Mucosa of rectum (tissue), 2 donors: ENCODE measurements at regions not wholly inside any gene's neighbourhood (a gene's known extent, or its start where the extent isn't known, plus 50 kb on each side); places are given as distances from the start of the nearest gene placed in this dataset.
A peak's percentile ranks its signal among the peaks of the same experiment; 100 is the strongest.

ENCODE experiments used
- H3K27ac ChIP-seq, 2 donors: one replicate each; pipeline ENCODE4 v1.7.0; 2013; ENCODE audit warnings: inconsistent platforms in 2 of 2, low read depth in 2 of 2, low read length in 2 of 2
- H3K27me3 ChIP-seq, 2 donors: one replicate each; pipeline ENCODE4 v1.7.0; 2013; ENCODE audit warnings: low read length in 2 of 2; ENCODE audit not compliant: control insufficient read depth in 2 of 2, insufficient read depth in 2 of 2
- H3K36me3 ChIP-seq, 2 donors: one replicate each; pipeline ENCODE4 v1.7.0; 2013; ENCODE audit warnings: low read length in 2 of 2; ENCODE audit not compliant: control insufficient read depth in 2 of 2, insufficient read depth in 2 of 2
- H3K4me1 ChIP-seq, 2 donors: one replicate each; pipeline ENCODE4 v1.7.0; 2013; ENCODE audit warnings: low read length in 2 of 2, mild to moderate bottlenecking in 1 of 2; ENCODE audit not compliant: control insufficient read depth in 2 of 2, insufficient read depth in 2 of 2
- H3K4me3 ChIP-seq, 2 donors: one replicate each; pipeline ENCODE4 v1.7.0; 2013; ENCODE audit warnings: low read length in 2 of 2
- H3K9ac ChIP-seq, 2 donors: one replicate each; pipeline ENCODE4 v1.7.0; 2013; ENCODE audit warnings: low read length in 2 of 2, low read depth in 1 of 2, mild to moderate bottlenecking in 1 of 2
- H3K9me3 ChIP-seq, 2 donors: one replicate each; pipeline ENCODE4 v1.7.0; 2013; ENCODE audit warnings: low read length in 2 of 2; ENCODE audit not compliant: control insufficient read depth in 2 of 2
- donor health status: healthy.
- donor health status: Normal muscosa, but diverticular disease.

DNA sequence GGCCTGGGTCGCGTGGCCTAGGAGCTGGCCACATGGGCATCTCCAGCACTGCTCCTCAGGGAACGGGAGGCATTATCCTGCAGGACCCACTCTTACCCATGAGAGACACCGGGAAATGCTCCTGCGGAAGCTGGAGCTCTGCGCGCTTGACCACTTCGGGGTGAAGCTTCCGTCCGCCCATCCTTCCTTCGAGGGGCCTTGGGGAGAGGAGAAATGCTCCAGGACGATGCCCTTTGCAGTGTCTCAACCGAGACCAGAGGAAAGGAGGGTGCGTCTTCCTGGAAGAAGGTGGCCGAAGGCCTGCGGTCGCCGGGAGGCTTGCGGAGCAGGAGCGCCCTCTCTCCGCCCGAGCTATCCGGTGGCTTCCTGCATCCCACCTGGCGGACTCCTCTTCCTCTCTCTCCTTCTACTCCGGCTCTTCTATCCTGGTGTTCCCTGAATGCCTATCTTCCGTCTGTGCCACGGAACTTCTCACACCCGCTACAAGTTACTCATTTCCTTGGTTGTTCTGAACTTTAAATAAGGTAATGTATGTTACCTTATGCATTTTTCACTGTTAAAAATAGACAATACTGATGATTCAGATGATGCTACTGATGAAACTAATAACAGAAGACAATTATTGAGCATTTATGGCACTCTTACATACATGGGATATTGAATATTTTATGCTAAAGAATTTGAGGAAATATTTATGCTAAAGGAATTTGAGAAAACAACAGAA is 91.4 kb downstream of the PRKAB2 start:
- H3K4me1 ChIP-seq = peaks cover 11 to 16% of the 10 kb centered on the region in 2 donors
- no peaks in the 10 kb centered on the region for H3K36me3 ChIP-seq
- peak overlapping the region in 1 of 2 donors; percentile 20 for H3K4me3 ChIP-seq
- peaks cover 53 to 57% of the 10 kb centered on the region in 2 donors for H3K27me3 ChIP-seq
- no peak overlapping the region for H3K9ac ChIP-seq
- H3K27ac ChIP-seq = no peak overlapping the region
- H3K9me3 ChIP-seq = no peaks in the 10 kb centered on the region

DNA sequence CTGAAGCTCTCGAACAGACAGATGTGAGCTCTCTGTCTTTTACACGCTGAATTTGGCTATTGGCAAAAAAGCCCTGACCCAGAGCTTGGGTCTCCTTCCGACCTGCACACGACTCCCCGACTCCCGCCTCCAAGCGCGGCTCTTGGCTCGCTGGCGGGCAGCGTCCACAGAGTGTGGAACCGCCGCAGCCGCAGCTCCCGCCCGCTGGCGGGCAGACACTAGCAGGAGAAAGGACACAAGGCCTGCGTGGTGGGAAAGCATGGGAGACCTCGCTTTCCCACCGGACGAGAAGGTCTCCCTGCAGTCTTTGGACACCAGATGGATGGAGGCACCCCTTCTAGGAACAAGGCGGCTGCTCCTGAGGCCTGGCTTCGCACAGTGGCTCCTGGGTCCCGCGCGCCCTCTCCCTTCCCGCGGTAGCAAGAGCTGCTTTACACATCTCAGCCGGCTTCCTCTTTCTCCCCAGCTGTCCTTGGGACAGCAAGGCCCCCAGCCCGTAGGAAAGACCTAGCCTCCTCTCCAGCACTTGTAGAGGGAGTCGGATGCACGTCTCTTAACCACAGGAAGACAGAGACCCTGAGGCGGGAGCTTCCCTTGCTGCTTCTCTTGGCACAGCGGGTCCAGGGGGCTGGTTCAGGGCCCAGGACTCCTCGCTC is 92.1 kb downstream of the PRKAB2 start:
- H3K27me3 ChIP-seq = peaks cover 53 to 60% of the 10 kb centered on the region in 2 donors
- H3K9ac ChIP-seq = no peak overlapping the region
- H3K36me3 ChIP-seq = no peaks in the 10 kb centered on the region
- peaks cover 11 to 16% of the 10 kb centered on the region in 2 donors for H3K4me1 ChIP-seq
- H3K27ac ChIP-seq = no peak overlapping the region
- no peaks in the 10 kb centered on the region for H3K9me3 ChIP-seq
- H3K4me3 ChIP-seq = peak overlapping the region in 1 of 2 donors; percentile 11

DNA sequence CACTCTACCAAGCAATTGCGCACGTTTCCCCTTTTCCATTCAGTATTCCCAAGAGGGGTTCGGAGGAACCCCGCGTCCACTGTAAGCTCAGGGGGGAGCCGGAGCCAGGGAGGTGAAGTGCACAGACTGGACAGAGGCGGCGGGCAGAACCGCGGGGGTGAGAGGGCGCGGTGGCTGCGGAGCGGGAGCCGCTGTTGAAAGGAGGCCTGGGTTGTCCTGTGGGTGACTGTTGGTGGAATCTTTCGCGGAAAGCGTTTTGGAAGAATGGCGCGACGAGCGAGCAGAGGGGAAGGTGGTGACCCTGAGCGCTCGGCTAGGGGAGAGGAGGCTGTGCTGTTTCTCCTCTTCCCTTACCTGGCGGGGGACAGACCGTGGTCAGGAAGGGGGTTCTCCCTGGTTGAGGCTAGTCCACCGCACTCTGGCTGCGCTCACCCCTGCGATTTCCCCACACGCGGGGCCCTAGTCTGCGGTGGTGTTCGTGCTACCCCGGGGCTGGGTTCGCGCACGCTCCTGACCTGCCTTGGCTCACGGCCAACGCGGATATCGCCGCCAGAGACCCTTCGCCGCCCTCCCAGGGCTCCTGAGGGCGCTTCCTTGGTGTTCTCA is 92.8 kb downstream of the PRKAB2 start:
- Histone ChIP-seq H3K4me3 (peak overlapping the region in 1 of 2 donors; percentile 11), H3K36me3 (no peaks in the 10 kb centered on the region), H3K27ac (no peak overlapping the region), H3K9ac (no peak overlapping the region), H3K4me1 (peaks cover 7 to 12% of the 10 kb centered on the region in 2 donors), H3K9me3 (no peaks in the 10 kb centered on the region), H3K27me3 (peaks cover 56 to 63% of the 10 kb centered on the region in 2 donors)

DNA sequence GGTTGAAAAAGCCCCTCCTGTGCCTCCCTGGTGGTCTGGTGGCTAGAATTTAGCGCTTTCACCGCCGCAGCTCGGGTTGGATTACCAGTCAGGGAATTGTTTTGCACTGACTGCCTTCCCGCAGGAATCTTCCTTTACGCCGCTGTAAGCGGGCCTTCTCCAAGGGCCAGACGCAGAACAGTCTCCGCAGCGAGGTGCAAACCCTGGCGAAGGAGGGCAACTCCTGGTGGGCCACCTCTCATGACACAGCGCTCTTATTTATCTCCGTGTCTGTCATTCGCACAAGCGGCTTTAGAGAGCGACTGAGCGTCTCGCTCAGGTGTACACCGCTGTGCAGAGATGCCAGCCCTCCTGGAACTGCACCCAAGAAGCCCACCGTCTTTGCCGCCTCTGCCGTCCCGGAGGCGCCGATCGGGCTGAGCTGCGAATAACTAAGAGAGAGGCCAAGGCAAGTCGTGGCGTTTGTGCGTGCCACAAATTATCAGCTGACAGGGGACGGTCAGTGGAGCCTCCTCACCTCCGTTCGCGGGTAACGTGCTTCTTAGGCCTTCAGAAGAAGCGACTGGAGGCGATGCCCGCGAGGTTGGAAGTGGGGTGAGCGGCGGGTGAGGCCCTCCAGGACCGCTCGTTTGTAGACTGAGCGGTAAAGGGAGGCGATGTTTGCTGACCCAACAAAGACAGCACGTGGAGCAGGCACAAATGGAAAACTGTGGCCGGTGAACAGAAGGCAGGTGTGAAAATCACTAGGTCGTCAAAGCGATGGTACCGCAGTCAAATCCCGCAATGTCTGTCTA is 93.5 kb downstream of the PRKAB2 start:
- Histone ChIP-seq H3K27me3 (peaks cover 58 to 66% of the 10 kb centered on the region in 2 donors), H3K4me1 (peaks cover 5% of the 10 kb centered on the region in 2 donors)

DNA sequence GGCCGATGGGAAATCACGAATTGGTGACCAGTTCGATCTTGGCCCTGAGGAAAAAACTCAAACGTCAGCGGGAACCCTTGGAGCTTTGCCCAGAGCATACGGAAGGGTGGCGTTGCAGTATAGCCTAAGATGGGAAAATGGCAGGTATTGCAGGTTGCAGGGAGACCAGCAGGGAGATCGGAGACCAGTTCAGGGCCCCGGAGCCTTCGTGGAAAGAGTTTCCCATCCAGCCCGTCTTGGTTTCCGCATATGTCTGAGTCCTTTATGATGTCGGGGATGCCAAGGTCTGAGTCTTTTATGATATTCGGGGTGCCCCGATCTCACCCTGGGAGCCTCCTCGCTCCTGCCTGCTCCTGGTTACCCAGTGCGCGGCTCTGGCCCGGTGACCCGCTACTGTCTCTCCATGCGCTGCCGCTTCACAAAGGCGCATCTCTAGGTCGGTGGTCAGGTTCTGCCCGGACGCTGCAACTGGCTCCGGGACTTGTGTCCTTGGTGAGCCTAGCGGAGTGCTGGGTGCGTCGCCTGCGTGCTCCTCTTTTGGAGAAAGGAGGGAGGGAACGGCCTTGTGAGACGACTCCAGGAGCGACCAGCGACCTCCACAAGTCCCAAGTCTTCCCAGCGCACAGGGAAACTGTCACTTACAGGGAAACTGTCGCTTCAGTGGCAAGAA is 94.2 kb downstream of the PRKAB2 start:
- Histone ChIP-seq H3K9me3 (no peaks in the 10 kb centered on the region), H3K9ac (no peak overlapping the region), H3K36me3 (no peaks in the 10 kb centered on the region), H3K4me3 (no peak overlapping the region), H3K4me1 (peaks cover 3 to 4% of the 10 kb centered on the region in 2 donors), H3K27me3 (peaks cover 58 to 64% of the 10 kb centered on the region in 2 donors), H3K27ac (no peak overlapping the region)

More for the DNA sequence above, 93.5 kb downstream of the PRKAB2 start:
- Histone ChIP-seq H3K27ac (no peak overlapping the region), H3K9ac (no peak overlapping the region), H3K9me3 (no peaks in the 10 kb centered on the region), H3K4me3 (no peak overlapping the region), H3K36me3 (no peaks in the 10 kb centered on the region)

DNA sequence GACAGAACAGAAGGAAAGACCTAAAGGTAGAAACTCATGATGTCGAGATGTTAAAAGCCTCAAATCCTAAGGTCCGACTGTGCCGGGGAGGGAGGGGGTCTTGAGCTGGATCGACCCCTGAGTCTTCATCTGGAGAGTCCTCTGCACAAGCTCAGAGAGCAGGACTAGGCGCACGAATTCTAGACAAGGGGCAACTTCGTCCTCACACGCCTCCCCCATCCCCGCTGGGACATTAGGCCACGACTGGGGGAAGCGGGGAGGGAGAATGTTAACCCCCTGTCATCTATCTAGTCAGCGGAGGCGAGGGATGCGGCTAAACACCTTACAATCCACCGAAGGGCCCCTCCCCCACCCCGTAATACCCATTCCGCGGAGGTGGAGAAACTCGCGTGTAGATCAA is 94.7 kb downstream of the PRKAB2 start:
- H3K9me3 ChIP-seq = no peaks in the 10 kb centered on the region
- H3K36me3 ChIP-seq = no peaks in the 10 kb centered on the region
- no peak overlapping the region for H3K4me3 ChIP-seq
- H3K9ac ChIP-seq = no peak overlapping the region
- H3K4me1 ChIP-seq = peaks cover 3 to 4% of the 10 kb centered on the region in 2 donors
- peaks cover 60 to 64% of the 10 kb centered on the region in 2 donors for H3K27me3 ChIP-seq
- no peak overlapping the region for H3K27ac ChIP-seq

DNA sequence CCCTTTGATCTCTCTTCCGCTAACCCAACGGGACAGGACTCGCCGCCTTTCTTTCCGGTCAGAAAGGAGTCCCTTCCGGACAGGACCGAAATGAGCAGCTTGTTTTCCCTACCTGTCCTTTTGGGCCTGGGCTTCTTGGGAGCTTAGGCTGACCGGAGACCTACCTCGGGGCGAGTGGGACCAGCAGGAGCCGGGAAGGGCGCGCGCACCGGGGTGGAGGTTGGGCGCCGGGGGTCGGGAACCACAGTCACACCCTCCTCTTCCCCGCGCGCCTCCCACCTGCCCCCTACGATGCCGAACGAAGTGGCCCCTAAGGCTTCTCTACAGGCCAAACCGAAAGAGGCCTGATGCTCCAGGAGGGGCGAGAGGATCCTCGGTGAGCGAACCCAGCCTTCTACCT is 95.2 kb downstream of the PRKAB2 start:
- H3K36me3 ChIP-seq = no peaks in the 10 kb centered on the region
- H3K9me3 ChIP-seq = no peaks in the 10 kb centered on the region
- H3K27ac ChIP-seq = no peak overlapping the region
- no peak overlapping the region for H3K4me3 ChIP-seq
- no peak overlapping the region for H3K9ac ChIP-seq
- peaks cover 3 to 4% of the 10 kb centered on the region in 2 donors for H3K4me1 ChIP-seq
- peaks cover 57 to 61% of the 10 kb centered on the region in 2 donors for H3K27me3 ChIP-seq

DNA sequence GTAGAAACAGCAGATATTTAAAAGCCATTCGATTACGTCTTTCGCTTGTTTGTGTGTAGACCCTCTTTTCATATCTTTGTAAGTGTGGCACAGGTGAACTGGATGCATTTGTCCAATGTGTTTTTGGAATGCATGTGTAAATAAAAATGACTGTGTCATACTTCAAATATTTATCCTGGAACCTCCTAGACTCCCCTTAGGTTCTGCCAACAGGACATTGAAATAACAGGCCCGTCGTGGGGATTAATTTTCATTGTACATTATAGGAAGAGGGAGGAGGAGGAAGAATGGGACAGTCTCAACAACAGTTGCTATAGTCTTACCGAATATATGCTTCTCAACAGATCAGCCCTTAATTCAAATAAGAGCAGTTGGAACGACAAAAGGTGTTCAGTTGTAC is 95.8 kb downstream of the PRKAB2 start:
- H3K27ac ChIP-seq = no peak overlapping the region
- H3K4me3 ChIP-seq = no peak overlapping the region
- no peaks in the 10 kb centered on the region for H3K9me3 ChIP-seq
- H3K9ac ChIP-seq = no peak overlapping the region
- H3K27me3 ChIP-seq = peaks cover 61 to 64% of the 10 kb centered on the region in 2 donors
- H3K36me3 ChIP-seq = no peaks in the 10 kb centered on the region
- peaks cover 3 to 4% of the 10 kb centered on the region in 2 donors for H3K4me1 ChIP-seq

DNA sequence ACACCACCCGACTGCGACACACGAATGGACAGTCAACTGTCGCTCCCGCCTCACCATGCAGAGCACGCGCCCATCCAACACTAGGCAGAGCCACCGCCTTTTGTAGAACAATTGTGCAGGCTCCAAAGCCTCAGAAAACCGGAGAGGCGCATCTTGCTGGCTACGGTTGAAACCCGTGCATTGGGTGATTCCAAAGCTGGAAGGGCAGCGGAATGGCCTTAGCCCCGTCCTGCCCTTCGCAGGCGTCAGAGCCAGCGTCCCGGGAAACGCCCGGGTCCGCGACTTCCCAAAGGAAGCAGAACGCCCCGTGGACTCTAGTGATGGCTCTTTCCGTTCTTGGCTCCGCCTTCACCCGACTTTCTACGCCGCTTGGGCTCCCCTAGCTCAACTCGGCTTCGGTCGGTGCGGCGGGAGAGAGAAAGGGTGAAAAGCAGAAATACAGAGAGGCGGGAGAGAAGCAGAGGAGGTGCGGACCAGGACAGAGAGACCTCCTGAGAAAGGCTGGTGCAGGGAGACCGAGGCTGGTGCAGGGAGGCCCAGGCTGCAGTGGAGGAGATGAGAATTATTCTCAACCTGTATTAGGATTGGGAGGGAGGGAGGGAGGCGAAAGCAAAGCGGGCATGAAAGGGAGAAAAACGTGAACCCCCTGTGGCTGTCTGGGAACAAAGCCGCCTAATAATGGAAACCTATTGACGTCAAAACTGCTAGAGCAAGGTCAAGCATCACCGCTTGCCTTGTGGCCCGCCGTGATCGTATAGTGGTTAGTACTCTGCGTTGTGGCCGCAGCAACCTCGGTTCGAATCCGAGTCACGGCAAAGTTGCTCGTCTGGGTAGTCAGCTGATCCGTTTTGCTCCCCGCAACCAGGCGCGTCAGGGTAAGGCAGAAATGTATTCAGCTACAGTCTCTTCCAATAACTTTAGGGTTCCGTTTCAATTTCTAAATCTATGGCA is 99.5 kb downstream of the PRKAB2 start:
- Histone ChIP-seq H3K9me3 (no peaks in the 10 kb centered on the region), H3K4me3 (peak overlapping the region; percentile 2 to 41), H3K36me3 (no peaks in the 10 kb centered on the region), H3K27ac (no peak overlapping the region), H3K27me3 (peaks cover 36 to 37% of the 10 kb centered on the region in 2 donors), H3K4me1 (no peaks in the 10 kb centered on the region), H3K9ac (no peak overlapping the region)
